ENCODE measurements at regions not wholly inside any gene's neighbourhood (a gene's known extent, or its start where the extent isn't known, plus 50 kb on each side); places are given as distances from the start of the nearest gene placed in this dataset.

DNA sequence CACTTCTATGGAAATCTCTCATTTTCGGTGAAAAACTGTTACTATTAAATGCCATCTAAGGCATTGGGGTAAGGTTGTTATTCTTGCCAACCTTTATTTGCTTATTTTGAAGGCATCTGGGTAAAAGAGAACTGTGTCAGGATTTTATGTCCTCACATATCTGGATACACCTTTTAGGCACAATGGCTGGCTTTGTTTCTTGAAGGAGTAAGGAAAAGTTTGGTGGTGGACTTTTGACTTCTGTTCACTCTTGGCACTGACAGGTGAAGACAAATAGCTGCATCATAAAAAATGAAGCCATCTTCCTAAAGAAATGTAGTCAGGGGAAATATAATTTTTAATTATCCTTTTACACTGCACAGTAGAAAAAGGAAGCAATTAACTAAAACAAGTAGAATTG, 310.0 kb downstream of the CNTN3 start:
- no peak for TF ChIP-seq POLR2A (IDR thresholded peaks at IDR 0.05)
- TF ChIP-seq, protein P1, sequence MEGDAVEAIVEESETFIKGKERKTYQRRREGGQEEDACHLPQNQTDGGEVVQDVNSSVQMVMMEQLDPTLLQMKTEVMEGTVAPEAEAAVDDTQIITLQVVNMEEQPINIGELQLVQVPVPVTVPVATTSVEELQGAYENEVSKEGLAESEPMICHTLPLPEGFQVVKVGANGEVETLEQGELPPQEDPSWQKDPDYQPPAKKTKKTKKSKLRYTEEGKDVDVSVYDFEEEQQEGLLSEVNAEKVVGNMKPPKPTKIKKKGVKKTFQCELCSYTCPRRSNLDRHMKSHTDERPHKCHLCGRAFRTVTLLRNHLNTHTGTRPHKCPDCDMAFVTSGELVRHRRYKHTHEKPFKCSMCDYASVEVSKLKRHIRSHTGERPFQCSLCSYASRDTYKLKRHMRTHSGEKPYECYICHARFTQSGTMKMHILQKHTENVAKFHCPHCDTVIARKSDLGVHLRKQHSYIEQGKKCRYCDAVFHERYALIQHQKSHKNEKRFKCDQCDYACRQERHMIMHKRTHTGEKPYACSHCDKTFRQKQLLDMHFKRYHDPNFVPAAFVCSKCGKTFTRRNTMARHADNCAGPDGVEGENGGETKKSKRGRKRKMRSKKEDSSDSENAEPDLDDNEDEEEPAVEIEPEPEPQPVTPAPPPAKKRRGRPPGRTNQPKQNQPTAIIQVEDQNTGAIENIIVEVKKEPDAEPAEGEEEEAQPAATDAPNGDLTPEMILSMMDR (IDR thresholded peaks at IDR 0.05 in 8 of 11, conservative IDR thresholded peaks at IDR 0.05 in 3 of 11) = no peak
